ENCODE measurements at regions not wholly inside any gene's neighbourhood (a gene's known extent, or its start where the extent isn't known, plus 50 kb on each side); places are given as distances from the start of the nearest gene placed in this dataset.

DNA sequence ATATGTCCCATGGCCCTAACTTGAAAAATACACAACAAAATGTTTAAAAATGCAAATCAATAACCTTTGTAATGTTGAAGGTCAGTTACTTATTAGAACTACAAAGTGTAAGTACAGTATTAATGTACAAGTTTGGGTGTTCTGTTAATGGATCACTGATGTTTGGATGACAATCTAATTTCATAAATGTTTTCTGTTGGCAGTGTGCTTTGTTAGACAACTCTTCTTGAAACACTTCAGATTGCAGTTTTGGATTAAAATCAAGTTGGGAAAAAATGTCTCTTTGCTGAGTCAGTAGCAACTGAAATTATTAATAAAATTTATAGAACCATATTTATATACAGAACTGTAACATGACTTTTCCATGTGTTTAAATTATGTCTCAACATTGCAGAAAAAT is 1063.5 kb upstream of the PCDH9 start:
- in situ Hi-C loops (cut with HindIII; ENCODE audit: low pct_unique_long_range_greater_than_20kb, low sequenced_read_pairs) (no loop called here), intact Hi-C loops (cut with micrococcal nuclease; ENCODE audit: unreplicated experiment) (no loop called here)
- Histone ChIP-seq H3K27ac (ENCODE audit: low read length) (no peak overlapping the region), H3K27me3 (ENCODE audit: control insufficient read depth, insufficient read depth, low read length) (no peaks in the 10 kb centered on the region), H3K4me3 (ENCODE audit: low read depth in 2 of 2, low read length in 2 of 2) (no peak overlapping the region), H3K4me1 (ENCODE audit: control insufficient read depth, insufficient read depth, low read length) (no peaks in the 10 kb centered on the region), H3K36me3 (ENCODE audit: control insufficient read depth, insufficient read depth, low read length) (no peaks in the 10 kb centered on the region), H3K9me3 (ENCODE audit: control insufficient read depth, insufficient read depth, low read depth, low read length) (no peaks in the 10 kb centered on the region)
- DNase-seq (ENCODE audit: low read depth, low spot score) (no peak), ATAC-seq (no peak)
- ChIA-PET POLR2A (no interaction called here), CTCF (no interaction called here)
- TF ChIP-seq CTCF (IDR thresholded peaks at IDR 0.05) (no peak), POLR2AphosphoS5 (IDR thresholded peaks at IDR 0.05; ENCODE audit: low read depth, low read length) (no peak), TCF7L2 (IDR thresholded peaks at IDR 0.05; ENCODE audit: low read depth, low read length) (no peak), SIN3A (IDR thresholded peaks at IDR 0.05; ENCODE audit: borderline replicate concordance, insufficient read depth, low read depth, low read length) (no peak)
- TF ChIP-seq, protein P1, sequence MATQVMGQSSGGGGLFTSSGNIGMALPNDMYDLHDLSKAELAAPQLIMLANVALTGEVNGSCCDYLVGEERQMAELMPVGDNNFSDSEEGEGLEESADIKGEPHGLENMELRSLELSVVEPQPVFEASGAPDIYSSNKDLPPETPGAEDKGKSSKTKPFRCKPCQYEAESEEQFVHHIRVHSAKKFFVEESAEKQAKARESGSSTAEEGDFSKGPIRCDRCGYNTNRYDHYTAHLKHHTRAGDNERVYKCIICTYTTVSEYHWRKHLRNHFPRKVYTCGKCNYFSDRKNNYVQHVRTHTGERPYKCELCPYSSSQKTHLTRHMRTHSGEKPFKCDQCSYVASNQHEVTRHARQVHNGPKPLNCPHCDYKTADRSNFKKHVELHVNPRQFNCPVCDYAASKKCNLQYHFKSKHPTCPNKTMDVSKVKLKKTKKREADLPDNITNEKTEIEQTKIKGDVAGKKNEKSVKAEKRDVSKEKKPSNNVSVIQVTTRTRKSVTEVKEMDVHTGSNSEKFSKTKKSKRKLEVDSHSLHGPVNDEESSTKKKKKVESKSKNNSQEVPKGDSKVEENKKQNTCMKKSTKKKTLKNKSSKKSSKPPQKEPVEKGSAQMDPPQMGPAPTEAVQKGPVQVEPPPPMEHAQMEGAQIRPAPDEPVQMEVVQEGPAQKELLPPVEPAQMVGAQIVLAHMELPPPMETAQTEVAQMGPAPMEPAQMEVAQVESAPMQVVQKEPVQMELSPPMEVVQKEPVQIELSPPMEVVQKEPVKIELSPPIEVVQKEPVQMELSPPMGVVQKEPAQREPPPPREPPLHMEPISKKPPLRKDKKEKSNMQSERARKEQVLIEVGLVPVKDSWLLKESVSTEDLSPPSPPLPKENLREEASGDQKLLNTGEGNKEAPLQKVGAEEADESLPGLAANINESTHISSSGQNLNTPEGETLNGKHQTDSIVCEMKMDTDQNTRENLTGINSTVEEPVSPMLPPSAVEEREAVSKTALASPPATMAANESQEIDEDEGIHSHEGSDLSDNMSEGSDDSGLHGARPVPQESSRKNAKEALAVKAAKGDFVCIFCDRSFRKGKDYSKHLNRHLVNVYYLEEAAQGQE (IDR thresholded peaks at IDR 0.05; ENCODE audit: insufficient read depth in 1 of 2, low read depth in 2 of 2, low read length in 1 of 2) = no peak
- no TSS peak for BruUV-seq (replicated peaks)

GRCh38 chr13:68292601-68293000 is 1062.5 kb upstream of the PCDH9 start:
- ATAC-seq (no peak), DNase-seq (ENCODE audit: low read depth, low spot score) (no peak)
- TF ChIP-seq POLR2AphosphoS5 (IDR thresholded peaks at IDR 0.05; ENCODE audit: low read depth, low read length) (no peak), SIN3A (IDR thresholded peaks at IDR 0.05; ENCODE audit: borderline replicate concordance, insufficient read depth, low read depth, low read length) (no peak), TCF7L2 (IDR thresholded peaks at IDR 0.05; ENCODE audit: low read depth, low read length) (no peak), CTCF (IDR thresholded peaks at IDR 0.05) (no peak)
- TF ChIP-seq, protein P1 (IDR thresholded peaks at IDR 0.05; ENCODE audit: insufficient read depth in 1 of 2, low read depth in 2 of 2, low read length in 1 of 2) = no peak
- no TSS peak for BruUV-seq (replicated peaks)
- Histone ChIP-seq H3K27me3 (ENCODE audit: control insufficient read depth, insufficient read depth, low read length) (no peaks in the 10 kb centered on the region), H3K36me3 (ENCODE audit: control insufficient read depth, insufficient read depth, low read length) (no peaks in the 10 kb centered on the region), H3K9me3 (ENCODE audit: control insufficient read depth, insufficient read depth, low read depth, low read length) (no peaks in the 10 kb centered on the region), H3K27ac (ENCODE audit: low read length) (no peak overlapping the region), H3K4me3 (ENCODE audit: low read depth in 2 of 2, low read length in 2 of 2) (no peak overlapping the region), H3K4me1 (ENCODE audit: control insufficient read depth, insufficient read depth, low read length) (no peaks in the 10 kb centered on the region)
- CTCF ChIA-PET = no interaction called here
- intact Hi-C loops (cut with micrococcal nuclease; ENCODE audit: unreplicated experiment) (no loop called here), in situ Hi-C loops (cut with HindIII; ENCODE audit: low pct_unique_long_range_greater_than_20kb, low sequenced_read_pairs) (no loop called here)
- POLR2A ChIA-PET = no interaction called here
